NCI-H345 treated with DMSO at 0.1 percent for 48 hours (cell line): ENCODE measurements at regions not wholly inside any gene's neighbourhood (a gene's known extent, or its start where the extent isn't known, plus 50 kb on each side); places are given as distances from the start of the nearest gene placed in this dataset.

ENCODE experiments used
- DNase-seq: peaks from one replicate; lab custom pipeline; 2025; ENCODE audit not compliant: unreplicated experiment; lab: John Stamatoyannopoulos, UW

GRCh38 chr13:108156749-108157148 is 58.6 kb downstream of the LIG4 start:
- no peak for DNase-seq

- peak; percentile 29 for DNase-seq
Observed at GRCh38 chr13:108155185-108156106, 59.9 kb downstream of the LIG4 start.

- DNase-seq = no peak
Observed at GRCh38 chr13:108154421-108154858, 60.9 kb downstream of the LIG4 start.

- no peak for DNase-seq
Observed at GRCh38 chr13:108146642-108147041, 68.7 kb downstream of the LIG4 start.

- no peak for DNase-seq
Observed at GRCh38 chr13:108142702-108143436, 72.5 kb downstream of the LIG4 start.

GRCh38 chr13:108137176-108137575 is 78.2 kb downstream of the LIG4 start:
- no peak for DNase-seq

- DNase-seq = no peak
Observed at GRCh38 chr13:108127406-108127805, 87.9 kb downstream of the LIG4 start.

- DNase-seq = no peak
Observed at GRCh38 chr13:108126056-108126455, 89.3 kb downstream of the LIG4 start.

GRCh38 chr13:108121406-108121805 is 93.9 kb downstream of the LIG4 start:
- DNase-seq = no peak

GRCh38 chr13:108120856-108121255 is 94.5 kb downstream of the LIG4 start:
- DNase-seq = no peak

- DNase-seq = no peak
Observed at GRCh38 chr13:108120302-108120701, 95.0 kb downstream of the LIG4 start.

- DNase-seq = no peak
Observed at GRCh38 chr13:108115738-108116137, 99.6 kb downstream of the LIG4 start.

GRCh38 chr13:108113407-108113806 is 101.9 kb downstream of the LIG4 start:
- DNase-seq = no peak

- no peak for DNase-seq
Observed at GRCh38 chr13:108104736-108105135, 110.6 kb downstream of the LIG4 start.

GRCh38 chr13:108102771-108103170 is 112.6 kb downstream of the LIG4 start:
- no peak for DNase-seq

- no peak for DNase-seq
Observed at GRCh38 chr13:108096301-108096915, 118.9 kb downstream of the LIG4 start.

- DNase-seq = no peak
Observed at GRCh38 chr13:108095036-108095435, 120.3 kb downstream of the LIG4 start.

- no peak for DNase-seq
Observed at GRCh38 chr13:108093616-108094015, 121.7 kb downstream of the LIG4 start.

GRCh38 chr13:108087810-108088209 is 127.5 kb downstream of the LIG4 start:
- no peak for DNase-seq

GRCh38 chr13:108086678-108087077 is 128.7 kb downstream of the LIG4 start:
- no peak for DNase-seq

- no peak for DNase-seq
Observed at GRCh38 chr13:108084840-108085239, 130.5 kb downstream of the LIG4 start.

GRCh38 chr13:108083056-108083455 is 132.3 kb downstream of the LIG4 start:
- no peak for DNase-seq
